ENCODE measurements at regions not wholly inside any gene's neighbourhood (a gene's known extent, or its start where the extent isn't known, plus 50 kb on each side); places are given as distances from the start of the nearest gene placed in this dataset.

GRCh38 chr21:19833082-19833481 lies 1165.1 kb upstream of the NCAM2 start:
- Histone ChIP-seq H3K9me2 (ENCODE audit: insufficient read depth) (no peaks in the 10 kb centered on the region), H3K9me3 (ENCODE audit: control insufficient read depth in 1 of 2, insufficient read depth in 1 of 2, low read depth in 1 of 2, low read length in 2 of 2) (peaks cover 6 to 8% of the 10 kb centered on the region in 2 experiments; a peak in 2 of 4 replicates), H3K36me3 (ENCODE audit: control insufficient read depth in 1 of 2, insufficient read depth in 2 of 2, low read length in 2 of 2) (no peaks in the 10 kb centered on the region), H3K79me2 (ENCODE audit: insufficient read depth, low read length) (no peaks in the 10 kb centered on the region), H3K27me3 (ENCODE audit: insufficient read depth, low read length) (no peaks in the 10 kb centered on the region), H4K20me1 (ENCODE audit: insufficient read depth) (no peaks in the 10 kb centered on the region), H3K4me1 (ENCODE audit: control insufficient read depth in 1 of 2, insufficient read depth in 2 of 2, low read length in 2 of 2) (no peaks in the 10 kb centered on the region), H3K9ac (ENCODE audit: low read length) (no peak overlapping the region), H3K27ac (ENCODE audit: low read depth, low read length) (no peak overlapping the region), H3K4me2 (ENCODE audit: low read length) (no peak overlapping the region), H3K4me3 (replicated peaks in 1 of 2; ENCODE audit: low read depth in 1 of 2, low read length in 2 of 2) (no peak overlapping the region), H2AFZ (ENCODE audit: low read depth, low read length, poor library complexity, severe bottlenecking) (no peak overlapping the region)
- no peak for DNase-seq (ENCODE audit: low read depth, low spot score)
- TF ChIP-seq MAX (IDR thresholded peaks at IDR 0.05) (no peak), EZH2 (IDR thresholded peaks at IDR 0.05) (no peak), FOSL1 (IDR thresholded peaks at IDR 0.05; ENCODE audit: low read depth) (no peak)
- ChIA-PET POLR2A (no interaction called here), CTCF (no interaction called here), RAD21 (ENCODE audit: low non-redundant PET in 1 of 2, low total read pairs in 2 of 2, uncharacterized antibody in 2 of 2, unreplicated experiment in 2 of 2) (no interaction called here)
- no TSS peak for BruUV-seq (replicated peaks)
- intact Hi-C loops (cut with micrococcal nuclease), result no loop called here
- ATAC-seq, result no peak

GRCh38 chr21:19842601-19843000 lies 1155.6 kb upstream of the NCAM2 start:
- Histone ChIP-seq H3K4me3 (replicated peaks in 1 of 2; ENCODE audit: low read depth in 1 of 2, low read length in 2 of 2) (no peak overlapping the region), H3K9me2 (ENCODE audit: insufficient read depth) (no peaks in the 10 kb centered on the region), H3K9me3 (ENCODE audit: control insufficient read depth in 1 of 2, insufficient read depth in 1 of 2, low read depth in 1 of 2, low read length in 2 of 2) (peaks cover 20 to 23% of the 10 kb centered on the region in 2 experiments; a peak in 3 of 4 replicates), H2AFZ (ENCODE audit: low read depth, low read length, poor library complexity, severe bottlenecking) (no peak overlapping the region), H3K9ac (ENCODE audit: low read length) (no peak overlapping the region), H3K4me1 (ENCODE audit: control insufficient read depth in 1 of 2, insufficient read depth in 2 of 2, low read length in 2 of 2) (no peaks in the 10 kb centered on the region), H3K79me2 (ENCODE audit: insufficient read depth, low read length) (no peaks in the 10 kb centered on the region), H3K4me2 (ENCODE audit: low read length) (no peak overlapping the region), H3K27me3 (ENCODE audit: insufficient read depth, low read length) (no peaks in the 10 kb centered on the region), H4K20me1 (ENCODE audit: insufficient read depth) (no peaks in the 10 kb centered on the region), H3K27ac (ENCODE audit: low read depth, low read length) (no peak overlapping the region), H3K36me3 (ENCODE audit: control insufficient read depth in 1 of 2, insufficient read depth in 2 of 2, low read length in 2 of 2) (no peaks in the 10 kb centered on the region)
- POLR2A ChIA-PET, result no interaction called here
- CTCF ChIA-PET, result no interaction called here
- ATAC-seq (no peak), DNase-seq (ENCODE audit: low read depth, low spot score) (no peak)
- intact Hi-C loops (cut with micrococcal nuclease), result no loop called here
- TF ChIP-seq SP1 (IDR thresholded peaks at IDR 0.05; ENCODE audit: low read depth) (no peak), POLR2A (IDR thresholded peaks at IDR 0.05; ENCODE audit: borderline replicate concordance, extremely low read depth, insufficient read depth, insufficient read length) (no peak), CTCF (IDR thresholded peaks at IDR 0.05 in 2 of 3, conservative IDR thresholded peaks at IDR 0.05 in 1 of 3; ENCODE audit: borderline replicate concordance in 1 of 3, insufficient read depth in 1 of 3, low read depth in 2 of 3, low read length in 2 of 3) (no peak), ZFX (IDR thresholded peaks at IDR 0.05) (no peak), MAX (IDR thresholded peaks at IDR 0.05) (no peak), ATF3 (IDR thresholded peaks at IDR 0.05) (no peak), JUND (IDR thresholded peaks at IDR 0.05) (no peak), YY1 (IDR thresholded peaks at IDR 0.05; ENCODE audit: extremely low read depth, insufficient replicate concordance, low read depth, low read length) (no peak), REST (IDR thresholded peaks at IDR 0.05; ENCODE audit: low read depth) (no peak)
- BruUV-seq (replicated peaks), result no TSS peak
- RAD21 ChIA-PET (ENCODE audit: low non-redundant PET in 1 of 2, low total read pairs in 2 of 2, uncharacterized antibody in 2 of 2, unreplicated experiment in 2 of 2), result no interaction called here

Measured in HCT116 (cell line).